ENCODE measurements at regions not wholly inside any gene's neighbourhood (a gene's known extent, or its start where the extent isn't known, plus 50 kb on each side); places are given as distances from the start of the nearest gene placed in this dataset.

GRCh38 chr11:24357620-24358410, 139.0 kb upstream of the LUZP2 start:
- no peak for TF ChIP-seq CTCF (IDR thresholded peaks at IDR 0.05 in 4 of 5, conservative IDR thresholded peaks at IDR 0.05 in 1 of 5)
- TF ChIP-seq POLR2A (IDR thresholded peaks at IDR 0.05) = no peak
